Neuronal stem cell (in vitro differentiated cells): ENCODE measurements at regions not wholly inside any gene's neighbourhood (a gene's known extent, or its start where the extent isn't known, plus 50 kb on each side); places are given as distances from the start of the nearest gene placed in this dataset.

Experiments used
- DNase-seq: peaks from one replicate; pipeline ENCODE4 v3.0.0-alpha.2; 2013; ENCODE audit warnings: low spot score
- H2AFZ ChIP-seq: one replicate; pipeline ENCODE4 v1.6.1; 2013; ENCODE audit warnings: mild to moderate bottlenecking, low read length, inconsistent platforms
- H2AK5ac ChIP-seq: 2 replicates; pipeline ENCODE4 v1.6.1; 2013; ENCODE audit warnings: low read depth, mild to moderate bottlenecking, inconsistent platforms, low read length, moderate library complexity, mixed read lengths
- H2BK120ac ChIP-seq: 2 replicates; pipeline ENCODE4 v1.6.1; 2013; ENCODE audit warnings: low read depth, mild to moderate bottlenecking, inconsistent platforms, low read length, moderate library complexity, mixed read lengths
- H2BK12ac ChIP-seq: one replicate; pipeline ENCODE4 v1.6.1; 2013; ENCODE audit warnings: low read length, inconsistent platforms
- H2BK15ac ChIP-seq: 2 replicates; pipeline ENCODE4 v1.6.1; 2013; ENCODE audit warnings: mild to moderate bottlenecking, low read length, inconsistent platforms, mixed read lengths
- H2BK5ac ChIP-seq: one replicate; pipeline ENCODE4 v1.6.1; 2013; ENCODE audit warnings: inconsistent platforms, mild to moderate bottlenecking, low read length, moderate library complexity
- H3K14ac ChIP-seq: one replicate; pipeline ENCODE4 v1.6.1; 2013; ENCODE audit warnings: low read length, inconsistent platforms
- H3K18ac ChIP-seq: 2 replicates; pipeline ENCODE4 v1.6.1; 2013; ENCODE audit warnings: low read length, inconsistent platforms
- H3K23ac ChIP-seq: 2 replicates; pipeline ENCODE4 v1.6.1; 2013; ENCODE audit warnings: low read depth, mild to moderate bottlenecking, mixed read lengths, low read length, inconsistent platforms; ENCODE audit not compliant: poor library complexity
- H3K27ac ChIP-seq: replicated peaks from 3 replicates; pipeline ENCODE4 v1.5.1; 2013; ENCODE audit warnings: low read length, inconsistent platforms
- H3K27me3 ChIP-seq, 3 experiments: 2 replicates each; pipeline ENCODE4 v1.6.1; 2013; ENCODE audit warnings: low read length in 3 of 3, mild to moderate bottlenecking in 2 of 3, inconsistent platforms in 1 of 3, low read depth in 1 of 3, mixed read lengths in 1 of 3, moderate library complexity in 1 of 3; ENCODE audit not compliant: control insufficient read depth in 3 of 3, insufficient read depth in 3 of 3
- H3K36me3 ChIP-seq, 2 donors: replicated peaks in 1 of 2; 2 replicates each; pipeline ENCODE4 v1.6.1; 2013; ENCODE audit warnings: low read length in 2 of 2; ENCODE audit not compliant: control insufficient read depth in 2 of 2, insufficient read depth in 2 of 2
- H3K4ac ChIP-seq: 2 replicates; pipeline ENCODE4 v1.6.1; 2013; ENCODE audit warnings: inconsistent platforms, mild to moderate bottlenecking, low read length, moderate library complexity
- H3K4me1 ChIP-seq, 2 donors: 1 replicate in 1 of 2; 2 replicates in 1 of 2; pipeline ENCODE4 v1.6.1; 2013; ENCODE audit warnings: low read length in 2 of 2, low read depth in 1 of 2; ENCODE audit not compliant: control insufficient read depth in 2 of 2, insufficient read depth in 1 of 2
- H3K4me2 ChIP-seq: one replicate; pipeline ENCODE4 v1.6.1; 2013; ENCODE audit warnings: mild to moderate bottlenecking, low read length, inconsistent platforms; ENCODE audit not compliant: insufficient read depth, poor library complexity, severe bottlenecking
- H3K4me3 ChIP-seq, 2 donors: 2 replicates each; pipeline ENCODE4 v1.5.1; 2013; ENCODE audit warnings: low read length in 2 of 2, mild to moderate bottlenecking in 2 of 2, inconsistent platforms in 1 of 2, moderate library complexity in 1 of 2
- H3K79me1 ChIP-seq: one replicate; pipeline ENCODE4 v1.6.1; 2013; ENCODE audit warnings: low read depth, mild to moderate bottlenecking, inconsistent platforms, low read length, moderate library complexity
- H3K9ac ChIP-seq: one replicate; pipeline ENCODE4 v1.6.1; 2013; ENCODE audit warnings: mild to moderate bottlenecking, low read depth, low read length, inconsistent platforms; ENCODE audit not compliant: poor library complexity
- H3K9me3 ChIP-seq, 2 donors: replicated peaks in 1 of 2; 2 replicates each; pipeline versions ENCODE3 to v1.6.1; 2013; ENCODE audit warnings: low read length in 2 of 2, mild to moderate bottlenecking in 2 of 2, inconsistent platforms in 1 of 2, low read depth in 1 of 2, mixed read lengths in 1 of 2, moderate library complexity in 1 of 2; ENCODE audit not compliant: control insufficient read depth in 2 of 2, insufficient read depth in 1 of 2
- H4K8ac ChIP-seq: one replicate; pipeline ENCODE4 v1.6.1; 2013; ENCODE audit warnings: low read depth, mild to moderate bottlenecking, inconsistent platforms, low read length, moderate library complexity
- H4K91ac ChIP-seq: one replicate; pipeline ENCODE4 v1.6.1; 2013; ENCODE audit warnings: low read length, low read depth, mild to moderate bottlenecking, inconsistent platforms; ENCODE audit not compliant: poor library complexity
- WGBS, 2 donors: extraction: QIAGEN DNeasy Blood & Tissue Kit; methylation state at CpG; one replicate each; pipeline ENCODE4 v1.1.7; 2013; ENCODE audit warnings: missing lambda C conversion rate in 2 of 2, mixed read lengths in 1 of 2; ENCODE audit not compliant: insufficient read length in 2 of 2, insufficient replicate concordance in 1 of 2; ENCODE audit errors: extremely low coverage in 2 of 2; 5-methylcytosine and 5-hydroxymethylcytosine counted together

DNA sequence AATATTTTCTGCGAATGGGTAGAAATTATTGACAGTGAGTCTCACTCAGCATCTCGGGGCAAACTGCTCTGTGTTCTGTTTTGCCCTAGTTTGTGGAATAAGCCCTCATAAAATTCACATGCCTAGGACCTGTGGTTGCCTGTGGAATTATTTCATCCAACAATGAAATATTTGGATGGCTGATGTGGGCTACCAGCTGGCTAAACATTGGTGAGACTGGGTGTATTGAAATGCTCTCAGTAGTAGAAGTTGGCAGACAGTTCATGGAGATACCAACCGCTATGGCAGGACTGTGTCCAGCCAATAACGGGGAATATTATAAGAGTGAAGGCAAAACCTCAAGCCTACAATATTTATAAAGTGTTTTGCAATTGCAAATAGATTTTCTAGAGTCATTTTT lies 344.1 kb upstream of the RPS23 start:
- Histone ChIP-seq H3K4me1 (no peaks in the 10 kb centered on the region), H4K8ac (no peak overlapping the region), H3K27me3 (no peaks in the 10 kb centered on the region), H2AK5ac (no peak overlapping the region), H2BK120ac (no peak overlapping the region), H2BK12ac (no peak overlapping the region), H2BK5ac (no peak overlapping the region), H3K4ac (no peak overlapping the region), H3K23ac (no peak overlapping the region), H3K36me3 (no peaks in the 10 kb centered on the region), H3K9ac (no peak overlapping the region), H2BK15ac (no peak overlapping the region), H3K79me1 (no peaks in the 10 kb centered on the region), H4K91ac (no peak overlapping the region), H3K4me2 (no peak overlapping the region), H3K14ac (no peak overlapping the region), H3K4me3 (no peak overlapping the region), H3K27ac (no peak overlapping the region), H3K9me3 (no peaks in the 10 kb centered on the region), H2AFZ (no peak overlapping the region), H3K18ac (no peak overlapping the region)
- DNase-seq = no peak
- no CpG with 5 or more reads among the region's 4 CpGs for WGBS, 2 donors

DNA sequence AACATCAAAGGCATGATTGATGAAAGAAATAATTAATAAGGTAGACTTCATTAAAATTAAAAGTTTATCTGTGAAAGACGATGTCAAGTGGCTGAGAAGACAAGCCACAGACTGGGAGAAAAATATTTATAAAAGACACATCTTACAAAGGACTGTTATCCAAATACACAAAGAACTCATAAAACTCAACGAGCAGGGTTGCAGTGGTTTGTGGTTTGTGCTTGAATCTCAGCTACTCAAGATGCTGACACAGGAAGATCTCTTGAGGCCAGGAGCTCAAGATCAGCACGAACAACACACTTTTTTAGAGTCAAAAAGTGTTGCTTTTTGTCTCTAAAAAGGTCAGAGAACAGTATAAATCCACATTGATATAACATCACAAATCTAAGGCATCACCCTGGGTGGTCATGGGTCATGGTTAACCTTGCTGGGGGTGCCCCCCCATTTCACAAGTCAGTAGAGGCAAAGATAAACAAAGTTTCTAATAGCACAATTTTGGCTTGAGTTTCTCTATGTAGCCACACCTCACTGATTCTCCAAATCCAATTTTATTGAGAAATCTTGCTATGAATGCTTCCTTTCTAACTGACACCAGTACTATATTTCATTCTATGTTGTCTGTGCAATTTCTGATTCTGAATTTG lies 342.9 kb upstream of the RPS23 start:
- Histone ChIP-seq H3K4me2 (no peak overlapping the region), H3K23ac (no peak overlapping the region), H2BK120ac (no peak overlapping the region), H3K9ac (no peak overlapping the region), H3K4ac (no peak overlapping the region), H3K4me3 (no peak overlapping the region), H3K79me1 (no peaks in the 10 kb centered on the region), H3K18ac (no peak overlapping the region), H3K9me3 (no peaks in the 10 kb centered on the region), H4K91ac (no peak overlapping the region), H3K36me3 (no peaks in the 10 kb centered on the region), H3K4me1 (no peaks in the 10 kb centered on the region), H2AFZ (no peak overlapping the region), H2AK5ac (no peak overlapping the region), H2BK15ac (no peak overlapping the region), H3K27me3 (no peaks in the 10 kb centered on the region), H3K14ac (no peak overlapping the region), H4K8ac (no peak overlapping the region), H2BK12ac (no peak overlapping the region), H2BK5ac (no peak overlapping the region), H3K27ac (no peak overlapping the region)
- no peak for DNase-seq
- no CpG with 5 or more reads among the region's 3 CpGs for WGBS, 2 donors

DNA sequence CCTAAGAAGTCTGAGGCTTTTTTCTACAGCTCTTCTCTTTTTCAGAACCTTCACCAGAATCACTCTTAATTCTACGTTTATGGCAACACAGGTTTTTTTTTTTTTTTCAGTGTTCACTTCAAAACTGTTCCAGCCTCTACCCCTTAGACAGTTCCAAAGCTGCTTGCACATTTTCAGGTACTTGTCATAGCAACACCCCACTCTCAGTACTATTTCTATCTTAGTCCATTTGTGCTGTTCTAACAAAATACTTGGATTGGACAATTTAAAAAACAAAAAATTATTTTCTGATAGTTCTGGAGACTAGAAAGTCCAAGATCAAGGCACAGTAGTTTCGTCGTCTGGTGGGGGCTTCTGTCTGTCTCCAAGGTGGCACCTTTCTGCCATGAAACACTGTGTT lies 340.9 kb upstream of the RPS23 start:
- no peak overlapping the region for H3K4ac ChIP-seq
- H3K18ac ChIP-seq = no peak overlapping the region
- no peaks in the 10 kb centered on the region for H3K4me1 ChIP-seq
- no CpG with 5 or more reads among the region's 3 CpGs for WGBS, 2 donors
- no peak overlapping the region for H3K4me2 ChIP-seq
- no peaks in the 10 kb centered on the region for H3K36me3 ChIP-seq
- H3K9me3 ChIP-seq = no peaks in the 10 kb centered on the region
- H2AFZ ChIP-seq = no peak overlapping the region
- no peak overlapping the region for H4K91ac ChIP-seq
- DNase-seq = no peak
- no peaks in the 10 kb centered on the region for H3K27me3 ChIP-seq
- H3K14ac ChIP-seq = no peak overlapping the region
- H2BK120ac ChIP-seq = no peak overlapping the region
- H3K23ac ChIP-seq = no peak overlapping the region
- H3K4me3 ChIP-seq = no peak overlapping the region
- no peak overlapping the region for H2AK5ac ChIP-seq
- no peak overlapping the region for H3K27ac ChIP-seq
- no peak overlapping the region for H2BK12ac ChIP-seq
- no peak overlapping the region for H4K8ac ChIP-seq
- H3K79me1 ChIP-seq = no peaks in the 10 kb centered on the region
- H2BK5ac ChIP-seq = no peak overlapping the region
- no peak overlapping the region for H2BK15ac ChIP-seq
- H3K9ac ChIP-seq = no peak overlapping the region

DNA sequence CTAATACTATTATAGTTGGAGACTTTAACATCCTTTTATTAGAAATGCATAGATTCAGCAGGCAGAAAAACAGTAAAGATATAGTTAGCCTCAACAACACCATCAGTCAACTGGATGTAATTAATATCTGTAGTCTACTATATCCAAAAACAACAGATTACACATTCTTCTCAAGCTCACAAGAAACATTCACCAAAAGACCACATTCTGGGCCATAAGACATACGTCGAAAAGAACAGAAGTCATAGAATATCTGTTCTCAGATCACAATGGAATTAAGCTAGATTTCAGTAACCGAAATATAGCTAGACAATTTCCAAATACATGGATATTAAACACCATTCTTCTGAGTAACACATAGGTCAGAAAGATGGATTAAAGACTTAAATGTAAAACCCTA lies 336.6 kb upstream of the RPS23 start:
- no CpG with 5 or more reads among the region's 3 CpGs for WGBS, 2 donors

More for the DNA sequence above, 336.6 kb upstream of the RPS23 start:
- Histone ChIP-seq H3K4ac (no peak overlapping the region), H3K9ac (no peak overlapping the region), H2AFZ (no peak overlapping the region), H3K23ac (no peak overlapping the region), H2BK15ac (no peak overlapping the region), H3K14ac (no peak overlapping the region), H3K4me1 (no peaks in the 10 kb centered on the region), H3K79me1 (no peaks in the 10 kb centered on the region), H3K4me3 (no peak overlapping the region), H4K91ac (no peak overlapping the region), H2AK5ac (no peak overlapping the region), H3K27ac (no peak overlapping the region), H3K36me3 (no peaks in the 10 kb centered on the region), H2BK5ac (no peak overlapping the region), H4K8ac (no peak overlapping the region), H3K9me3 (no peaks in the 10 kb centered on the region), H2BK120ac (no peak overlapping the region), H2BK12ac (no peak overlapping the region), H3K4me2 (no peak overlapping the region), H3K18ac (no peak overlapping the region), H3K27me3 (no peaks in the 10 kb centered on the region)
- no peak for DNase-seq
